ENCODE measurements at regions not wholly inside any gene's neighbourhood (a gene's known extent, or its start where the extent isn't known, plus 50 kb on each side); places are given as distances from the start of the nearest gene placed in this dataset.
"Not testable (repeated sequence)": the region's sequence is repeated elsewhere in the genome, so short reads cannot be mapped to it uniquely, and the experiment has no call there.

GRCh38 chr10:83517456-83517855 is 621.9 kb upstream of the GHITM start:
- no peak for DNase-seq

- no peak for DNase-seq
These were observed 620.5 kb upstream of the GHITM start for GRCh38 chr10:83518779-83519178.

DNA sequence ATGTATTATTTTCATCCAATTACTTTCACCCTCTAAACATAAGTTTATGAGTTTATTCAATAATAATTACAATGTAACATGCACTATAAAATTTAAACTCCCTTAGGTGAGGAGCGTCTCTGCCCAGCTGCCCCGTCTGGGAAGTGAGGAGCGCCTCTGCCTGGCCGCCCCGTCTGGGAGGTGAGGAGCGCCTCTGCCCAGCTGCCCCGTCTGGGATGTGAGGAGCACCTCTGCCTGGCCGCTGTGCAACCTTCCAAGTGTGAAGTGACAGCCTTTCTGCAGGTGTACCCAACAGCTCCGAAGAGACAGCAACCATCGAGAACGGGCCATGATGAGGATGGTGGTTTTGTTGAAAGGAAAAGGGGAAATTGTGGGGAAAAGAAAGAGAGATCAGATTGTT is 618.9 kb upstream of the GHITM start:
- DNase-seq = not testable (repeated sequence)

GRCh38 chr10:83522456-83522855 is 616.9 kb upstream of the GHITM start:
- no peak for DNase-seq

DNA sequence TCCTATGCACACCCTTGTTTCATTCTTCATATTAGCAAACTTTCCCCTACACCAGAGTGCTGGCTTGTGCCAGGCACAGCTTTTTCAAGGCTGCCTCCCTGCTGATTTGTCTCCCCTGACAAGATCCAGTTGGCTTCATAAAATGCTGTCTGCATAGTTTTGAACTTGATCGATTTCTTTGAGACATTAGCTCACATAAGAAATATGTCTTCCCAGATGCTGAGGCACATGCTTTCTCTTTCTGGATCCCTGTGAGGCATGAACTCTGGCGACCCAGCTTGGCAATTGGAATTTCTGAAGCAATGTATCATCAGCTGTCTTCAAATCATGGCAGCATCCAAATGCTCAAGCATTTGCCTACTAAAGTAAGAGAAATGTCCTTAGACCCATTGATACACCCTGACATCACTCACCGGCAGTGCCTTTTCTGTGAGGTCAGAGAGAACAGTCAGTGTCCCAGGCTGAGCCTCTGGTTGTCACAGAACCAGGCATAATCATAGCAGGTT is 616.4 kb upstream of the GHITM start:
- no peak for DNase-seq

GRCh38 chr10:83527934-83528333 is 611.4 kb upstream of the GHITM start:
- no peak for DNase-seq

- no peak for DNase-seq
These were observed 606.0 kb upstream of the GHITM start for GRCh38 chr10:83533290-83533689.

DNA sequence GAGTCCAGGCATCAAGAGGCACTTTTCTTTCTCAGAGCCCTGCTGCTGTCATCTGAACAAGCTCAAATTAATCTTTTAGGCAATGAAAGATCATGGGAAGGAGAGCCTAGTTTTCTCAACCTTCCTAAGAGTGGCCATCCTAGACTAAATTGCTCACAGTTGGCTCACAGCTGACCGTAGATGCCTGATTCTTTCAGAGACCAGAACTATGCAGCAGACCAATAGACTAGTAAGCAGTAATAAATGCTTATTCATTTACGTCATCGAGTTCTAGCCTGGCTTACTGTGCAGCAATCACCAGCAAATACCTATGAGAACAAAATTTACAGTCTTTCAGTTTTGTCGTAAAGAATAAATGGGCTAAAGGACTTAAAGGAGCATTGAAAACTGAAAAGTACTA is 602.9 kb upstream of the GHITM start:
- DNase-seq = no peak

DNA sequence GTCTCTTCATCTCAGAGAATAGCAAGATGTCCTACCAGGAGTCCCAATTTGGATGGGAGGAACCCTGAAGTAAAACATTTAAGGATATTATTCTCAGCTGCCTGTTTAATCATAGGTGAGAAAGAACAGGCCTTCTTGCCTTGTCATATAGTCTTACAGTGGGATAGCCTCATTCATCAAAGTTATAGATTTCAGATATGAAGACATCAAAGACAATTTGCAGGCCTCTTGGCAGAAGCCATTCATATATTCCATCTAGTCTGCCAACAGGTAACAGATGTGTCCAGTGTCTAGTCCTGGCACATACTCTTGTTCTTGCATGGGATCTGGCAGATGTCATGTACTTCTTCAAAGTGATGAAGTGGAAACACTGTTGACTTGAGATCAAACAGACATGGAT is 601.3 kb upstream of the GHITM start:
- no peak for DNase-seq

- no peak for DNase-seq
These were observed 599.6 kb upstream of the GHITM start for GRCh38 chr10:83539528-83540308.

GRCh38 chr10:83541046-83541445 is 598.3 kb upstream of the GHITM start:
- no peak for DNase-seq

DNA sequence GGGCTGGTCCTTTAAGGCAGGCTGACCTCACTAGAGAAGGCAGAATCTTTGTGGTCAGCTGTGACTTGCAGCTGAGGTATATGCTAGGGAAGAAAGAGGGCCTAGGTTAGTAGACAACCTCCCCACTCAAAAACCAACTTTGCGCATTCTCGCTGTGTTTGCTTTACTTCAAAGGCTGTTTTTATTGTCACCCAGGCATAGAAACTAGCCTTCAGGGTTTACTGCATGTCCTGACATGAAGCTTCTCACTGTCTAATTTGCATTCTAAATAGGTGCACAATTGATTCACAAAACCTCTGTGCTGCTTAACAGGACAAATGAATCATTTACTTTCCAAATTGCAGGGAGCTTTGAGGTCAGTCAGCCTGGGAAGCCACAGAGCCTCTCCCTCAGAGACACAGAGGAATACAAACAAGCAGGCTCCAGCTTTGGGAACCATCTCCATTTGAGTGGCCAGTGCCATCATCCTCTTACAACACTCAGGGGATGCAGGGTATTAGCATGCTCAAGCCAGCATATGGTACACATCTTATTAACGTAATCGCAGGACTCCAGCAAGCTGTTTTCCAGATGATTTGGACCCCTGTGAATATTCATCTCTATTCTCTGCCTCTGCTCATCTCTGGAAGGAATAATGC is 596.4 kb upstream of the GHITM start:
- no peak for DNase-seq

- DNase-seq = no peak
These were observed 595.4 kb upstream of the GHITM start for GRCh38 chr10:83543691-83544462.

- DNase-seq = no peak
These were observed 593.4 kb upstream of the GHITM start for GRCh38 chr10:83545901-83546391.

DNA sequence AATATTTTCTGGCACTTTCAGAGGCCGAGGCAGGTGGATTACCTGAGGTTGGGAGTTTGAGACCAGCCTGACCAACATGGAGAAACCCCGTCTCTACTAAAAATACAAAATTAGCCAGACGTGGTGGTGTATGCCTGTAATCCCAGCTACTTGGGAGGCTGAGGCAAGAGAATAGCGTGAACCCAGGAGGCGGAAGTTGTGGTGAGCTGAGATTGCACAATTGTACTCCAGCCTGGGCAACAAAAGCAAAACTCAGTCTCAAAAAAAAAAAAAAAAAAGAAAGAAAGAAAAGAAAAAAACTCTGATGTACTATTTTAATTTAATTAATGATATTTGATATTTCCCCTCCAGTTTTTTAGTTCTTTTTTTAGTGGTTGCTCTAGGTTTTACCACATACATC is 588.1 kb upstream of the GHITM start:
- DNase-seq = not testable (repeated sequence)

- no peak for DNase-seq
These were observed 585.9 kb upstream of the GHITM start for GRCh38 chr10:83553366-83553765.

- DNase-seq = no peak
These were observed 584.0 kb upstream of the GHITM start for GRCh38 chr10:83555264-83555663.

DNA sequence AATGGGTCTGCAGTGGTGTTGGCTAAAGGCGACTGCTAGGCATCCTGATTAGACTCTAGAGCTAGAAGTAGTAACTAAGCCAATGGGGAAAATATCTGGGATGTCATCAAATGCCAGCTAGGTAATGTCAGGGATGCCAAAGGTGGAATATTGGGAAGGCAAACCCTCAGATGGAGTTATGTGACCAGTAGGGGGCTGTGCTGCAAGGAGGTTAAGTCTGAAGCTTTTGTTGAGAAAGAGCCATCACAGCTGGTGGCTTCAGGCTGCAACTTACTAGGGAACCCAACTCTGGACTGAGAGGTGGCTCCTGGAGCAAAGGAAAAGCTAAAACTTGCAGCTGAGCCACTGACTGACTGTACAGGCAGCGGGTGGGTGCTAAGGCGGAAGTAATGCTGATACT is 576.9 kb upstream of the GHITM start:
- DNase-seq = no peak

DNA sequence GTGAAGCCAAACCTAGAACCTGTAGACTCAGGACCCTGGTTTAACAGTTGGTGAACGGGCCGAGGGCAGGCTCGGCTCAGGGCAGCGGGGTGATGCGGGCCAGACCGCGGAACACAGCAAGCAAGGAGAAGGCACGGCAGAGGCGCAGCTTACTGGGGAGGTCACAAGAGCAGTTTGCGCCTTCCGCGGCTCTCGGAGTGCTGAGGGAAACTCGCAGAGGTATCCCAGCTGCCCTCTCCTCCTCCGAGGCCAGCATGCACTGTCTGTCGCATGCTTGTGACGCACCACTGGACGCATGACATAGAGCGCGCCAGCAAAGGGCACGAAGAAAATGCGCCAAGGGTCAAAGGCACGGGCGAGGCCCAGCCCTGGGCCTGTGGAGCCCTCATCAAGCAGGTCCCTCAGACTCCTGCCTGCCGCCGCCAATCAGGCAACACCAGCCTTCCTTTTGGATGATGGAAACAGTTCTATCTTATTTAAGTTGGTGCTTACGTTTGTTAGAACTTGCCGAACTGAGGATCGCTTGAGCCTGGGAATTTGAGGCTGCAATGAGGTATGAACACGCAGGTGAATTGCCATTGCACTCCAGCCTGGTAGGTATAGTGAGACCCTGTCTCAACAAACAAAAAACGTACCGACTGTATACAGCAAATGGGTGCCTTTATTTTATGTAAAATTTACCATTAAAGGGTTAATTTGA is 574.3 kb upstream of the GHITM start:
- DNase-seq = no peak

GRCh38 chr10:83572036-83572435 is 567.3 kb upstream of the GHITM start:
- no peak for DNase-seq

DNA sequence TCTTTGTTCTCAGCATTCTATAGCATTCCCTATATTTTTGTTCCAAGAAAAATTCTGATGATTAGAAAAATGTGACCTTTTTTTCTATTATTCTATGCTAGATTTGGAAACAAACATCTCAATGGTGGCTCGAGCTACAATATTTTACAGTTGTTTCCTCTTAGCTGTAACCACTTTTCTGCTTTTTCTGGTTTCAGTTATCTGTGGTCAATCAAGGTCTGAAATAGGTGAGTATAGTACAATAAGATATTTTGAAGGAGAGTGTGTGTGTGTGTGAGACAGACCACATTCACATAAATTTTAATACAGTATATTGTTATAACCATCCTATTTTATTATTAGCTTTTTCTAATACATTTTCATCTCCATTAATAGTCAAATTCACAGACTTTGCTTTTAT is 564.5 kb upstream of the GHITM start:
- DNase-seq = no peak

DNA sequence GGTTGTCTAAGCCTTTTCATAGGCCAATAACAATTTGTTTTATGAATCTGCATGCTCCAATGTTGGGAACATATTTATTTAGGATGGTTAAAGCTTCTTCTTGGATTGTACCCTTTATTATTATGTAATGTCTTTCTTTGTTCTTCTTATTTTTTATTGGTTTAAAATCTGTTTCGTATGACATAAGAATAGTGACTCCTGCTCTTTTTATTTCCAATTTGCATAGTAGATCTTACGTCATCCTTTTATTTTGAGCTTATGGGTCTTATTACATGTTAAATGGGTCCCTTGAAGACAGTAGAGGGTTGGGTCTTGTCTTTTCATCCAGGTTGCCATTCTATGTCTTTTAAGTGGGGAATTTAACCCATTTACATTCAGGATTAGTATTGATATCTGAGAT is 561.9 kb upstream of the GHITM start:
- DNase-seq = no peak

Data from right lung (tissue), 2 donors.